Esophagus muscularis mucosa (tissue), 3 donors: ENCODE measurements at regions not wholly inside any gene's neighbourhood (a gene's known extent, or its start where the extent isn't known, plus 50 kb on each side); places are given as distances from the start of the nearest gene placed in this dataset.

Experiments
- POLR2A ChIP-seq: fragments of 450-650 bp; IDR thresholded peaks from one replicate; pipeline ENCODE4 v1.6.1; 2017; ENCODE audit warnings: antibody characterized with exemption, moderate library complexity, mild to moderate bottlenecking, low read depth
- TF ChIP-seq, protein P1 (sequence below), 3 experiments: fragments of 200-600 bp in 2 of 3; fragments of 450-650 bp in 1 of 3; sonication (generic) in 2 of 3; IDR thresholded peaks; one replicate each; pipeline ENCODE4 v1.5.1; 2017 to 2019; ENCODE audit warnings: antibody characterized with exemption in 3 of 3, mild to moderate bottlenecking in 2 of 3, moderate library complexity in 1 of 3

DNA sequence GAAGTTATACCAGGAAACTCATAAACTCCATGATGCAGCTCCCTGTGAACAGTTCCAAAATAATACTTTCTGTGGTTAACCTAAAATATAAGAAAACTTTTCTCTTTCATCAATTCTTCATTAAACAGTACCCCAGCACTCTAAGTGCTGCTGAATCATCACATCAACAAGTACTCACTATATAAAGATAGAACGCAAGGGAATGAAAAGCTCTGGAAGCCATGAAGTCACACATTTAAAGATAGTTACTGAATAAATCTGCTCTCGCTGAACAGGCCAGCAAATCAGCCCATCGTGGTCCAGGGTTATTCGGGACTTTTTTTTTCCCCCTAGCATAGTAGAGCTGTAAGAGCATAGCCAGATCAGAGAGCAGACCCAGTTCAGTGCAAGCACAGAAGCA lies 254.3 kb downstream of the IPMK start:
- TF ChIP-seq, protein P1, sequence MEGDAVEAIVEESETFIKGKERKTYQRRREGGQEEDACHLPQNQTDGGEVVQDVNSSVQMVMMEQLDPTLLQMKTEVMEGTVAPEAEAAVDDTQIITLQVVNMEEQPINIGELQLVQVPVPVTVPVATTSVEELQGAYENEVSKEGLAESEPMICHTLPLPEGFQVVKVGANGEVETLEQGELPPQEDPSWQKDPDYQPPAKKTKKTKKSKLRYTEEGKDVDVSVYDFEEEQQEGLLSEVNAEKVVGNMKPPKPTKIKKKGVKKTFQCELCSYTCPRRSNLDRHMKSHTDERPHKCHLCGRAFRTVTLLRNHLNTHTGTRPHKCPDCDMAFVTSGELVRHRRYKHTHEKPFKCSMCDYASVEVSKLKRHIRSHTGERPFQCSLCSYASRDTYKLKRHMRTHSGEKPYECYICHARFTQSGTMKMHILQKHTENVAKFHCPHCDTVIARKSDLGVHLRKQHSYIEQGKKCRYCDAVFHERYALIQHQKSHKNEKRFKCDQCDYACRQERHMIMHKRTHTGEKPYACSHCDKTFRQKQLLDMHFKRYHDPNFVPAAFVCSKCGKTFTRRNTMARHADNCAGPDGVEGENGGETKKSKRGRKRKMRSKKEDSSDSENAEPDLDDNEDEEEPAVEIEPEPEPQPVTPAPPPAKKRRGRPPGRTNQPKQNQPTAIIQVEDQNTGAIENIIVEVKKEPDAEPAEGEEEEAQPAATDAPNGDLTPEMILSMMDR (IDR thresholded peaks at IDR 0.05): no peak
- no peak for TF ChIP-seq POLR2A
